NCI-H510A (cell line): ENCODE measurements at regions not wholly inside any gene's neighbourhood (a gene's known extent, or its start where the extent isn't known, plus 50 kb on each side); places are given as distances from the start of the nearest gene placed in this dataset.

Experiments used
- DNase-seq: peaks from one replicate; lab custom pipeline; 2025; lab: John Stamatoyannopoulos, UW

- DNase-seq = no peak
These were observed 529.2 kb upstream of the JARID2 start for GRCh38 chr6:14716499-14717146.

DNA sequence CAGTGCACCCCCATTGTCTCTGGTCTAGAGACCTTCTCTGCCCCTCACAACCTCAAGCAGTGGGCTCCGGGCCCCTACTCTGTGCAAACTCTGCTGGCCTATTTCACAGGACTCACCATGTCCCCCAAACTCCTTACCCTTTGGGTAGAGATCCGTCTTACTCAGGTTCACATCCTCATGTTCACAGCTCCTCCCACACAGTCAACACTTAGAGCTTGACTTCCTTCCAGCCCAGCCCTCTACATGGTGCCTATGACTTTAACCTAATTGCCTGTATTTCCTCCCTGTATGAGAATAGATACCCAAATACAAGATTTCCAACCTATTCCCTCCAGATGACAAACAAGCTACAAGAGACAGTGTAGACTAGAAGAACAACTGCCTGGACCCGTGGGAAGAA lies 528.6 kb upstream of the JARID2 start:
- no peak for DNase-seq

- no peak for DNase-seq
These were observed 527.0 kb upstream of the JARID2 start for GRCh38 chr6:14718861-14719260.

DNA sequence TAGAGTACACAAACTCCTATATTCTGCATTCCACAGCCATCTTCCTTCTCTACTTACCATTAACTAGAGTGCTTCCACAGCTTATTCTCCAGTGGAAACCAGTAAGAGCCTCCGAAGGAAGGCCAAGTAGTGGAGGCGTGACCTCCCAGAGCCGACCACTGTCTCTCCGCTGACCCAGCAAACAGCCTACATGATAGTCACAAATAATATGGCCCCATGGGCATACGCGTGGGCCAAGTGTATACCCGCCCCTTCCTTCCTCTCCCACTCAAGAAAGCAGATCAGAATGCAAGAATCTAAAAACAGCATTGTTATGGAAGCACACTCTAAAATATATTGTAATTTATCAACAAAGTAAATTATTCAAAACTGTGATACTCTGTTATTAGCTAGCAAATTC lies 526.6 kb upstream of the JARID2 start:
- DNase-seq = no peak

DNA sequence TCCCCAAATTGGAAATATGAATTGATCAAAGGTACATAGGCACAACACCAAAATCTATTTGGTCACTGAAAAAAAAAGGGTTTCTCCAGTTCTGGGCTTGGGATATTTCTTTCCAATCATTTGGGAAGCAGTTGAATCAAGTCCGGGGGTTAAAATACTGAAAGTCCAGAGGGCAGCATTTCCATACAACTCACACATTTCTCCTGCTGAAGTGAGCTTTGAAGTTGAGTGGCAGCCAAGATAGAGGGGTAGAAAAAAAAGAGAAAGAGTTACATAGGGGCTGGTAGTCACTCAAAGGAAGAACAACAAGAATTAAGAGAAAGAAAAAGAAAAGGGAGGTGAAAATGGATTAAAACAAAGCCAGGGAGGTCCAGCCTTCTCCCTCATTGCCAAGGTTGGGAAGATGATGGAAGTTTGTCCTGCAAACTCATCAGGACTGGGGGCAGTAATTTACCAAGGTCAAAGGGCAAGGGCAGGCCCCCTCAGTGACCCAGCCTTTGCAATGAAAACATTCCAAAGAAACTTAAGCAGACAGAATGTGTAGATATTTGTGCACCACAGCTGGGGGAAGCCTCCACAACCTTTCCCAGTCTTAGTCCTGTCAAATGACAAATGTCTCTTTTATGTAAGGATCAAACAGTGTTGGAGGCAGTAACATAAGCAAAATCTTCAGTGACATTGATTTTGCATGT lies 525.3 kb upstream of the JARID2 start:
- DNase-seq = no peak

GRCh38 chr6:14721103-14721758 lies 524.6 kb upstream of the JARID2 start:
- no peak for DNase-seq

- DNase-seq = no peak
These were observed 523.8 kb upstream of the JARID2 start for GRCh38 chr6:14722001-14722562.

GRCh38 chr6:14722704-14723103 lies 523.2 kb upstream of the JARID2 start:
- DNase-seq = no peak

- DNase-seq = no peak
These were observed 522.3 kb upstream of the JARID2 start for GRCh38 chr6:14723535-14724086.

DNA sequence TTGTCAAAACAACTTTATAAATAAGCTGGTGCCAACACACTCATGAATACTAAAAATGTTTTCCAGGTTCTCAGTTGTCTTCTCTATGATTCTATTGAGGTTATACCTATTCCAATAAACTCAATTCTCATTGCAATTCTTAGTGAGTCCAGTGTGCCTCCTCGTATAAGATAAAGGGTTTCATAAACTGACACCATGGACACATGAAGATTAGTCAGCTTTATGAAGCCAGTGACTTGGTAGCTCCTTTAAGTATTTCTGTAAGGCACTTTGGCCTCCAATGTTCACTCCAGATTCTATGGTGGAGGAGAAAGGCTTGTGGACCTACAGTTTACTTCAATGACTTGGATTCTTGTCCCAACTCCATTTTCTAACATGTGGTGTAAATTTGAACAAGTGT lies 521.3 kb upstream of the JARID2 start:
- no peak for DNase-seq

GRCh38 chr6:14726816-14727493 lies 518.9 kb upstream of the JARID2 start:
- DNase-seq = no peak

DNA sequence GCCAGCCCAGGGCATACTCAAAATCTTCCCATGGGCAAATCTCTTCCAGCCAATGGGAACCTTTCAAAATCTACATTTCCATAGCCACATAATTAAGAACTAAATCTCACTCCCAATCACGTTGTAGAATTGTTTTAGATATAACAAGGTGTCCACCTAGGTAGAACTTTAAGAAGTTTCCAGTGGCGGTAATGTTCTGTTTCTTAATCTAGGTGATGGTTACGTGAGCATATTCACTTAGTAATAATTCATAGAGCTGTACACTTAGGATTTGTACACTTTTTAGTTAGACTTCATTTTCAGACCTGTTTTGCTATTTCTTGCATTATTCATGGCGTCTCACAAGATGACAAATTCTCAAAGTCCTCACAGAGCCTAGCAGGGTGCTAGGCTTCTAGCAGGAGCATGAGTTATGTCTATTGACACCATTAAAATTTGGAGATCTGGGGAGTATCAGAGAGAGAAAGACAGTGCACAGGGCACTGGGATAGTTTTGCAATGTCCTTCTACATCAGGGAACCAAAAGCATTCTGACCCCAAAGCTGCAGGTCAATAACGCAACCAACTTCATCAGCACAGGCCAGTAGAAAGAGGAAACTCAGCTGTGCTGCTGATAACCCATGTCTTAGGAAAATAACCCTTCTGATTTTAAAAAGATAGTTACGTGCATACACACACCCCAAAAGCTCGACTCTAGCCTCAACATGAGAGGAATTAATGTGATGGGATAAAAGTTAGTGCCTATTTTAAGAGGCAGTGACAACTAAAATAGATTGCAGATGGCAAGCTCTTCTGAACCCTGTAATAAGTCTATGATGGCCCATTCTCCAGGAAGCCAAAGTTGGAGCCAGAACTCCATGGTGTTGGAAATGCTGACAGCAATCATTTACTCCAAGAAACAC lies 518.1 kb upstream of the JARID2 start:
- no peak for DNase-seq

DNA sequence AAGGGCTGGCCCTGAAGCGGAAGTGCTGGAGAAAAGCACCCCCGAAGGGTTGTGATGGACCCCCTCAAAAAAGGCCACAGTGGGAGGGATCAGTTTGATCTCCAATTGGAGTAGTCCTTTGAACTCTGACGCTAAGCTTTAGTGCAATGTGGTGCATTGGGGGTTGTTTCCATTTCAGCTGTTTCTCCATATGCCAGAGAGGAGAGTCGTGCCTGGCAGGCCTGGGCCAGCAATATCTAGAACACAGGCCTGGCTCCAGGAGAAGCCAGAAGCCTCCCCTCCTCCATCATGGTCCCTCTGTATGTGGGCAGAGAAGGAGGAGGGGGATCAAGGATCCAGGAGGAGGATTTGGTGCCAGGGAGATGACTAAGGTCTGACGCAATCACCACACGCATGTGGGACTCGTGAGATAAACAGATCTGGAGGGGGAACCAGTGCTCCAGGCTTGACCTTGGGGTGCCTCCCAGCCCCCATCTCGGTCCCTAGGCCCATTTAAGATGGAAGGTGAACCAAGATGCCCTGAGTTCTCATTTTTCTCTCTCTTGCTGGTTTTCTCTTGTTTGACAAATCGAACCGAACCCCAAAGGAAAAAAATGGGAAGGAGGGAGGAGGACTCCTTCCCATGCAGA lies 517.4 kb upstream of the JARID2 start:
- DNase-seq = no peak

GRCh38 chr6:14729129-14729871 lies 516.6 kb upstream of the JARID2 start:
- DNase-seq = no peak

GRCh38 chr6:14730654-14731053 lies 515.2 kb upstream of the JARID2 start:
- DNase-seq = no peak

- DNase-seq = no peak
These were observed 514.3 kb upstream of the JARID2 start for GRCh38 chr6:14731611-14732010.

DNA sequence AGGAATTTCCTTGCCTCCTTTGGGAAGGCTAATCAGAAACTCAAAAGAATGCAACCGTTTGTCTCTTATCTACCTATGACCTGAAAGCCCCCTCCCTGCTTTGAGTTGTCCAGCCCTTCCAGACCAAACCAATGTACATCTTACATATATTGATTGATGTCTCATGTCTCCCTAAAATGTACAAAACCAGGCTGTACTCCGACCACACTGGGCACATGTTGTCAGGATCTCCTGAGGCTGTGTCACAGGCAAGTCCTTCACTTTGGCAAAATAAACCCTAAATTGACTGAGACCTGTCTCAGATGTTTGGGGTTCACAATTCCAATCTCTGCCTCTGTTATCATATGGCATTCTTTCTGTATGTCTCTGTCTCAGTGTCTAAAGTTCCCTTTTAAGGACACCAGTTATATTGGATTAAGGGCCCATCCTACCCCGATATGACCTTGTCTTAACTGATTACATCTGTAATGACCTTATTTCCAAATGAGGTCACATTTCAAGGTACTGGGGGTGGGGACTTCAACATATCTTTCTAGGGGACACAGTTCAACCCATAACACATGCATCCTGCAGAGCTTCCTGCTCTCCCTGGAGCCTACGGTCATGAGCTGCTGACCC lies 513.5 kb upstream of the JARID2 start:
- DNase-seq = no peak

DNA sequence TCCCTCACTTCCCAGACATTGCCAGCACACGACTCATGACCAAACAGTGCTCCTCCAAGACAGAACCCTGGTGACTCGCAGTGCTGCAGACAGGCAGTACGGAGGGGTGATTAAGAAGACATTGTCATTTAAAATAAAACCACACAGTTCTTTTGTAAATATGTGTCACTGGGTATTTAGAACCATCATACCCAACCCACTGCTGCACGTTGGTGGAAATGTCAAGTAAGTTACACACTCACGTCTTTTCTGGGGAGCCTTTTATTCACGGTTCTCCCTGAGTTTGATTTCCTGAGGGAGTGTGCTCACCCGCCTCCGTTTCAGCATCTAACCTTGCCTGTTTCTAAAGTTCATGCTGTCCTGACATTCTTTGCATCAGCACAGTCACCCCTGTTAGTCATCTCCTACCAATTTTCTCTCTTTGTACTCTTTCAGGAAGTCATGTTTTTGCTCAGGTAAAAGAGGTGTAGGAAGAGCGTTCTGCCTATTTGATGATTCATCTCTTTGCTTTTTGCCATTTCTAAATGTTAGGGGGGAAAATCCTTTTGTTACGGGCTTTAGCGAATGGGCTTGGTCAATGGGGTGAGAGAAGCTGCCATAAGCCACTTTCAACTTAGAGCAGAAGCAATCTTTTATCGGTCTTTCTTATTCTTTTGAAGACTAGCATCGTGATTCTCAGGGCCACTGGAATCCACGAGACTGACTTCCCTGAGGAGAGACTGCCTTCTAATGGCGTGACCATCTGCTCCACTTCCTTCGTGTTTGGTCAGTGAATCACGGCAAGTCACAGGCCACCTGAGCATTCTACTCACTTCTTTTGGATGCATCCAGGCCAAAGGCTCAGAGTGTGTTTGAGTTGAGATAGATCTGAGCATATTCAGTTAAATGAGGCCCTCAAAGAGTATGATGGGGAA lies 512.8 kb upstream of the JARID2 start:
- DNase-seq = no peak

- no peak for DNase-seq
These were observed 511.8 kb upstream of the JARID2 start for GRCh38 chr6:14734052-14734415.
